HUES48 (cell line): ENCODE measurements at regions not wholly inside any gene's neighbourhood (a gene's known extent, or its start where the extent isn't known, plus 50 kb on each side); places are given as distances from the start of the nearest gene placed in this dataset.

Experiments
- H3K27ac ChIP-seq: one replicate; pipeline ENCODE4 v1.7.0; 2013; ENCODE audit warnings: low read depth, low read length, inconsistent platforms
- H3K27me3 ChIP-seq: 2 replicates; pipeline ENCODE4 v1.6.1; 2013; ENCODE audit warnings: mild to moderate bottlenecking, low read length; ENCODE audit not compliant: control insufficient read depth, insufficient read depth
- H3K36me3 ChIP-seq: 2 replicates; pipeline ENCODE4 v1.6.1; 2013; ENCODE audit warnings: low read length; ENCODE audit not compliant: control insufficient read depth, insufficient read depth
- H3K4me1 ChIP-seq: 2 replicates; pipeline ENCODE4 v1.6.1; 2013; ENCODE audit warnings: mild to moderate bottlenecking, low read length; ENCODE audit not compliant: control insufficient read depth, insufficient read depth
- H3K4me3 ChIP-seq: 2 replicates; pipeline ENCODE4 v1.5.1; 2013; ENCODE audit warnings: mild to moderate bottlenecking, low read depth, low read length
- H3K9ac ChIP-seq: 2 replicates; pipeline ENCODE4 v1.6.1; 2013; ENCODE audit warnings: mild to moderate bottlenecking, low read depth, low read length, moderate library complexity
- H3K9me3 ChIP-seq: 2 replicates; pipeline ENCODE4 v1.6.1; 2013; ENCODE audit warnings: low read length; ENCODE audit not compliant: control insufficient read depth, insufficient read depth

DNA sequence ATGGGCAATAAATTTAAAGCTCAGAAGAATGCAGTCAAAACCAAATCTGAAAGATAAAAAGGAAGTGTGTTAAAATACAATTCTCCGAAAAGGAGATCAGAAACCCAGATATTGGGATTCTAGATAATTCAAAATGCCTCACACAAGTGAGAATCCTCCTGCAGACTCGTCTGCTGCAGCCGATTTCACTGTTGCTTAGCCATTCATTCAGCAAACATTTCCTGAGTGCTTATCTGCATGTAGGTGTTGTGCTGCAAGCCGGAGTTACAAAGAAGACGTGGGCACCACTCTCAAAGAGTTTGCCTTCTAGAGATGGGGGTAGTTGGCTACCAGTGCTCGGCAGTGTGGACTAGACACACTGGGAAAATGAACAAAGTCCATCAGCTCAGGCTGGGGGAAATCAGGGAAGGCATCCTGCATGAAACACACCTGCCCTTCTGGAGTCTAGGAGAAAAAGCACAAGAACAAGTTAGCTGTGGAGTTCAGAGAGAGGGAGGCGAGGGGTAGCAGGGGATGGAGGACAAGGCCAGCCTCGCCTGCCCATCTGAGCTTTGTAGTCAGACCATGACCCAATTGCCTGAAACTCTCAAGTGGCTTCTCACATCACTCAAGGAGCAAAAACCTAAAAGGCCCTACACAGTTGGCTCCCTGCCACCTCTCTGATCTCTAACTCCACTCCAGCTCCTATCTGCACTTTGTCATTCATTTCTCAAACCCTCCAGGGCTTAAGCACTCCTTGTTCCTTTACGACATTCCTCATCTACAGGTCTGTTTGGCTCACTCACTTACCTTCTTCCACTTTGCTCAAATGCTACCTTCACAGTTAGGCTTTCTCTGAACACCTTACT, 310.0 kb upstream of the DDHD1 start:
- H3K36me3 ChIP-seq = no peaks in the 10 kb centered on the region
- H3K27me3 ChIP-seq = no peaks in the 10 kb centered on the region
- H3K4me3 ChIP-seq = no peak overlapping the region
- peaks cover 12% of the 10 kb centered on the region for H3K4me1 ChIP-seq
- H3K9me3 ChIP-seq = no peaks in the 10 kb centered on the region
- no peak overlapping the region for H3K27ac ChIP-seq
- no peak overlapping the region for H3K9ac ChIP-seq

GRCh38 chr14:53461858-53462257, 308.7 kb upstream of the DDHD1 start:
- Histone ChIP-seq H3K27ac (no peak overlapping the region), H3K9ac (no peak overlapping the region), H3K4me3 (no peak overlapping the region), H3K4me1 (peaks cover 15% of the 10 kb centered on the region), H3K36me3 (no peaks in the 10 kb centered on the region), H3K27me3 (no peaks in the 10 kb centered on the region), H3K9me3 (no peaks in the 10 kb centered on the region)

DNA sequence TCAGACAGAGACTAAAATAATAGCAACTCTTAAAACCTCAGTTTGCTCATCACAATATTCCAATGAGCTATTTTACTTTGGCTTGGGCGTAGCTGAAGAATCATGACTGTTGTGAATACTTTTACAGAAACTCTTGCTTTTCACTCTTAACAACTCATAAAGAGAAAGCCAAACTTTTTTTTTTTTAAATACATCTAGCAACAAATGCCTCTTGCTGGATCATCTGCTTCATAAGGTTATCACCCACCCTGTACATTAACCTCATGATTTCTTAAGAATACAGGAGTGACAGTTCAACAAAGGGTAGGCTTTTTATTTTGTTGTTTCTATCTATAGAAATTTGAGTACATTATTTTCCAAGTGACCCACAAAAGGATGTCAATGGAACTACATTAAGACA, 307.4 kb upstream of the DDHD1 start:
- Histone ChIP-seq H3K4me1 (peaks cover 15% of the 10 kb centered on the region), H3K36me3 (no peaks in the 10 kb centered on the region), H3K27me3 (no peaks in the 10 kb centered on the region), H3K4me3 (no peak overlapping the region), H3K9me3 (no peaks in the 10 kb centered on the region), H3K27ac (no peak overlapping the region), H3K9ac (no peak overlapping the region)

DNA sequence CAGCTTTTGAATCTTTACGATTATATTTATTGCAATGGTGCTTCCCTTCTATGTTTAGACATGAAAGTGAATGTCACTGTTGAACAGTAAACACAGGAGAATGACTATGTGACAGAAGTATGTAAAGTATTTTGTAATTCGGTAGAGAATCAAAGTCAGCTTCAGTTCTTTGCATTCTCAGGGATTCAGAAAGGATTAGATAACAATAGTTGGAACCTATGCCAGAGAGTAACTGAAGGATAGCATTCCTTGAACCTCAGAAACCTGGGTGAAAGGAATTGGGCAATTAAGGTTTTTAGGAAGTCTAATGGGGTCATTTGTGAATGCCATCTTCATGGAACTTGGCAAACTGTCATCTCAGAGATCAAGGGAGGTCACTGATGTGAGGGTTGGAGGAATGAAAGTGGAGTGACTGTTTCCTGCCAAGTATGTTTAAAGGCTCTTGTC, 305.3 kb upstream of the DDHD1 start:
- Histone ChIP-seq H3K9me3 (no peaks in the 10 kb centered on the region), H3K36me3 (no peaks in the 10 kb centered on the region), H3K27me3 (no peaks in the 10 kb centered on the region), H3K4me3 (no peak overlapping the region), H3K9ac (no peak overlapping the region), H3K27ac (no peak overlapping the region), H3K4me1 (peaks cover 15% of the 10 kb centered on the region)

DNA sequence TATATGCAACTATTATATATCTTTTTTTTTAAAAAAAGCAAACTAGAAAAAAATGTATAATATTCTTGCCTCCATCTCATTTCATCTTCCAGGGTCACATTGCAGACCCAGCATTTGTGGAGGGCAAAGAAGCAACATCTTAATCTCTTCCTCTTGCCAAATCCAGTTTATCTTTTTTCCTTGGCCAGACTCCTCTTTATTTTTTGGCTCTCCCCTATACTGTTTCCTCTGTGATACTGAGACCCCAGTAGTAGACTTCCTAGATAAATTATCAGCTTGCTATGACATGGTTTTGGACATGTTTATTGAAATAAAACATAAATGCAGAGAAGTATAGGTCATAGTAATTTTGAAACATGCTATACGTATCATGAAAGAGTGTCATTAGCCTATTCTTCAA, 303.8 kb upstream of the DDHD1 start:
- Histone ChIP-seq H3K27ac (no peak overlapping the region), H3K4me3 (no peak overlapping the region), H3K36me3 (no peaks in the 10 kb centered on the region), H3K4me1 (peaks cover 9% of the 10 kb centered on the region), H3K9me3 (no peaks in the 10 kb centered on the region), H3K9ac (no peak overlapping the region), H3K27me3 (no peaks in the 10 kb centered on the region)

DNA sequence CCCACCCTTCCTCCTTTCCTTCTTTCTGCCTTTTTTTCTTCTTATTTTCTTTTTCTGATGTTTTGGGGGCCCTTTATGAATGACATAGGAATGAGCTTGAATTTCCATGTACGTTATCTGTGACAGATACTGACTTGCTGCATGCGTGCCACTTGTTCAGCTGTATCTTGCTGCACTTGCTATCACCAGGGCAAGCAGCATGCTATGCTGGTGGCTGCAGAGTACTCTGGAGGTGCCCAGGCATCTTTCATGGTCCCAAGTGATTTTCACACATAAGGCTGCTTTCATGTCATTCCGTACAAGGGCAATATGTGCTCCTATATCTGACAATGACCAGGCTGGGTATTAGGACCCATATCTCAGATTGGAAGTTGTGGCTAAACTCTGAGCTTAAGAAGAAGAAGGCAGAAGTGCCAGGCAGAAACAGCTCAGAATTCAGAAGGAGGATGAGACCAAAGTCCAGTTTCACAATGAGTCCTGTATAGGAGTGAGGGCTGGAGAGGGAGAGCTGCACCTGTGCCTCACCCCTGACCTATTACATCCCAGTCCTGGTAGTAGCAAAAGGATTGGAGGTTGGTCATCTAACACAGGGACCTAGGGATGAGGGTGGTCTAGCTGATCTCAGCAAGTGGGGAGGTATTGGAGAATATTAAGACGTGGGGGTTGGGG, 299.0 kb upstream of the DDHD1 start:
- H3K27me3 ChIP-seq = no peaks in the 10 kb centered on the region
- H3K4me1 ChIP-seq = no peaks in the 10 kb centered on the region
- no peak overlapping the region for H3K4me3 ChIP-seq
- no peak overlapping the region for H3K9ac ChIP-seq
- H3K27ac ChIP-seq = no peak overlapping the region
- H3K36me3 ChIP-seq = no peaks in the 10 kb centered on the region
- no peaks in the 10 kb centered on the region for H3K9me3 ChIP-seq

DNA sequence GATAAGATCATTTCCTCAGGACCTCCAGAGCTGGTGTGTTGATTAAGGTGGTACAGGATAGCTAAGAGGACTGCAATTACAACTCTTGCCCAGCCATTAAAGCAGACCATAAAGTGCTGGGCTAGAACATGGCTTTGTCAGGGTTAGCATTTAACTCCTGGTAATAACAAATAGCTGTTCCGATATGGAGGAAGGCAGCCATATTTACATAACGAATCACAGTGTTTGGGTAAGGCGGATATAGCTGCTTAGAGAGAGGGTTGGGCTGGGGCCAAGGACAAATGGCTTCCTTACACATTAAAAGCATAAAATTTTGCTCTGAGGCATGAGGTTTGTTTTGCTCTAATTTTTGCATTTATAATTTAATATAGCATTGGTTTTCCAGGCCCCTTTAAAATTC, 297.7 kb upstream of the DDHD1 start:
- no peak overlapping the region for H3K27ac ChIP-seq
- no peak overlapping the region for H3K9ac ChIP-seq
- H3K4me1 ChIP-seq = no peaks in the 10 kb centered on the region
- no peaks in the 10 kb centered on the region for H3K27me3 ChIP-seq
- H3K36me3 ChIP-seq = no peaks in the 10 kb centered on the region
- no peaks in the 10 kb centered on the region for H3K9me3 ChIP-seq
- no peak overlapping the region for H3K4me3 ChIP-seq

DNA sequence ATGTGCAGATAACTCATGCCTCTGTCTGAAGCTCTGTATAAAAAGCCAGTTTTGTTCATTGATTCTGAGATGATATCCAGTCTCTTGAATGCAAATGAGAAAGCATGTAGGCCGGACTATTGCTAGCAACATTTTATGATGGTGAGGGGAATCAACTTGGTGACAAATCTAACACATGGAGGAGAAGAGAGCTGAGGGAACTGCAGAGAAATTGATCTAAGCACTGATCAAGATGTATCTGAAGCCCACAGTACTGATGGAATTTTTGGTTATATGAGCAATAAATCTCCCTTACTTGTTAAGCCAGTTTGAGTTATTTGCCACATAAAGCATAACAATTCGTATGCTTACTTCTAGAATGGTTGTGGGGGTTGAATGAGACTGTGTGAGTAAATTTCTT, 295.6 kb upstream of the DDHD1 start:
- H3K9ac ChIP-seq = no peak overlapping the region
- H3K27me3 ChIP-seq = no peaks in the 10 kb centered on the region
- no peak overlapping the region for H3K27ac ChIP-seq
- H3K36me3 ChIP-seq = no peaks in the 10 kb centered on the region
- no peak overlapping the region for H3K4me3 ChIP-seq
- H3K9me3 ChIP-seq = no peaks in the 10 kb centered on the region
- no peaks in the 10 kb centered on the region for H3K4me1 ChIP-seq

GRCh38 chr14:53444677-53445312, 291.7 kb upstream of the DDHD1 start:
- H3K4me1 ChIP-seq = no peaks in the 10 kb centered on the region
- no peaks in the 10 kb centered on the region for H3K9me3 ChIP-seq
- no peak overlapping the region for H3K9ac ChIP-seq
- H3K27ac ChIP-seq = no peak overlapping the region
- no peaks in the 10 kb centered on the region for H3K36me3 ChIP-seq
- H3K4me3 ChIP-seq = no peak overlapping the region
- H3K27me3 ChIP-seq = no peaks in the 10 kb centered on the region

DNA sequence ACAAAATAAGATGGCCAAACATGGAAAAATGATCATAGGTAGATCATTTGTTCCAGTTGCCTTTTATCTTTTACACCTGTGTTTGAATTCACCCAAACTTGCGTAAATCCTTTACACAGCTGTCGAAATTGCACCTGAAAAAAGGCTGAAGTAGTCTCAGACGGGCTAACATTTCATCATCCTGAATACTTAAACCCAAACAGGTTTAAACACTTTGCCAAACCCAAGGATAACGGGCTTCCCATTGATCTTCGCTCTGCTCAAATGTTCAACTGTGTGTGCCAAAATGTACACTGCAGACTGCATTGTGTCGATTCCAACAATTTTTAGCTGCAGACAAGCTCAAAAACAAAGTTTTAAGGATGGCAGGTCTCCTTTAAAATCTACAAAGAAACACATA, 288.7 kb upstream of the DDHD1 start:
- H3K27ac ChIP-seq = no peak overlapping the region
- no peak overlapping the region for H3K9ac ChIP-seq
- H3K36me3 ChIP-seq = no peaks in the 10 kb centered on the region
- no peaks in the 10 kb centered on the region for H3K9me3 ChIP-seq
- H3K4me1 ChIP-seq = no peaks in the 10 kb centered on the region
- no peak overlapping the region for H3K4me3 ChIP-seq
- H3K27me3 ChIP-seq = no peaks in the 10 kb centered on the region

GRCh38 chr14:53437858-53438257, 284.7 kb upstream of the DDHD1 start:
- H3K9ac ChIP-seq = no peak overlapping the region
- H3K9me3 ChIP-seq = no peaks in the 10 kb centered on the region
- no peaks in the 10 kb centered on the region for H3K4me1 ChIP-seq
- H3K27me3 ChIP-seq = no peaks in the 10 kb centered on the region
- H3K27ac ChIP-seq = no peak overlapping the region
- H3K36me3 ChIP-seq = no peaks in the 10 kb centered on the region
- H3K4me3 ChIP-seq = no peak overlapping the region
